HG03103 (cell line): ENCODE measurements at regions not wholly inside any gene's neighbourhood (a gene's known extent, or its start where the extent isn't known, plus 50 kb on each side); places are given as distances from the start of the nearest gene placed in this dataset.

Experiments used
- ATAC-seq: cut with Tn5 transposase; IDR thresholded peaks from one replicate; pipeline ENCODE4 v1.9.1; 2021; ENCODE audit warnings: low read depth; ENCODE audit not compliant: unreplicated experiment

DNA sequence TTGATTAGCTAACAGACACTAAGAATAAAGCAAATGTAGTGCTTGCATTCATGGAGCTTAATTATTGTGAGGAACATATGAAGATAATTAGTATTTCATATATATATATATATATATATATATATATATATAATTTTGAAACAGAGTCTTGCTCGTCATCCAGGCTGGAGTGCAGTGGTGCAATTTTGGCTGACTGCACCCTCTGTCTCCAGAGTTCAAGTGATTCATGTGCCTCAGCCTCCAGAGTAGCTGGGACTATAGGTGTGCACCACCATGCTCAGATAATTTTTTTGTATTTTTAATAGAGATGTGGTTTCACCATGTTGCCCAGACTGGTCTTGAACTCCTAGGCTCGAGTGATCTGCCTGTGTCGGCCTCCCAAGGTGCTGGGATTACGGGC, 1091.6 kb upstream of the TMEM132C start:
- no peak for ATAC-seq

DNA sequence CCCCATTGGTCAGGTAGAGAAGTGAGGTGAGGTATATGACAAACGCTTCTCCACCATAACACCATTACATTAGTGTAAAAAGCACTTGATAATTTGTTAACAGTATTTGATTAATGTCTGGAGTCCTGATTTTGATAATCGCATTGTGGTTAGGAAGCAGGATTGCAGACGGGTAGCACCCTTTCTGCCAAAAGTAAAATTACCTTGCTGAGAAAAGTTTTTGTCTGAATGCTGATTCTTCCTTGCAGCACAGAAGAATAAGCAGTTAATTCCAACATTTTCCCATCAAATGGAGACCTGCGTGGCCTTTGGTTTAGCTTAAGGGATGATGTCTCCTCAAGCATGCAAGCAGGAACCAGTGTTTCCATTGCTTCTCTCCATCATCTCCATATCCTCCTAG, 1090.2 kb upstream of the TMEM132C start:
- ATAC-seq = no peak

DNA sequence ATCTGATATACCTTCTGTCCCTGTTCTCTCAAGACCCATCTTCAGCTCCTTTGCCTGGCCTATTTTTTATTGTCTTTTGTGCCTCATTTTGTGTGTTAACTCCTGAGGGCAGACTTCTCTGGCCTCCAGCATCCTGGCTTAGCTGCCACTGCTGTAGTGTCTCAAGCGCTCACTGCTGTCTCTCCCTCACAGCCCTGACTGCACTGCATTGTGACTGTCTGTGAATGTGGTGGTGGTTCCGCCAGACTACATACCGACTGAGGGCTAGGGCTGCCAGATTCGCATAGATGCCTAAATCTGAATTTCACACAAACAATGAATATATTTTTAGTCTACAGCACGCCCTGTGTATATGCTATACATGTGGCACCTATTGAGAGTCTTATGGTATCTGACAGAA, 1088.9 kb upstream of the TMEM132C start:
- ATAC-seq = no peak

DNA sequence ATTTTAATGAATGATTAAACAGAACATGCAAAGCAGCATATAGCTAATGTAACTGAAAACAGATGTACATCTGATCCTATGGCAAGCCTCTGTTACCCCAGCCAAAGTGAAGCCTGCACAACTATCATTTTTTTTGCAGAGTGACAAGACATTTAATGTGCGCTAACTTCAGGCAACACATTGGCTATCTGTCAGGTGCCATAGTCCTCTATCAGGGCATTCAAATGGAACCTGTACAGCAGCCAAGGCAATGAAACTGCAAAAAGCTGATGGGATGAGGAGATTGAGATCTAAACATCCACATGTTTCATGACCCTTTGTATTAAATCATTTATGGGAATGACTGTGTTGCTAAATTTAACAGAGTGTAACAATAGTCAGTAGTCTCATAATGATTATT, 1088.5 kb upstream of the TMEM132C start:
- ATAC-seq = no peak

DNA sequence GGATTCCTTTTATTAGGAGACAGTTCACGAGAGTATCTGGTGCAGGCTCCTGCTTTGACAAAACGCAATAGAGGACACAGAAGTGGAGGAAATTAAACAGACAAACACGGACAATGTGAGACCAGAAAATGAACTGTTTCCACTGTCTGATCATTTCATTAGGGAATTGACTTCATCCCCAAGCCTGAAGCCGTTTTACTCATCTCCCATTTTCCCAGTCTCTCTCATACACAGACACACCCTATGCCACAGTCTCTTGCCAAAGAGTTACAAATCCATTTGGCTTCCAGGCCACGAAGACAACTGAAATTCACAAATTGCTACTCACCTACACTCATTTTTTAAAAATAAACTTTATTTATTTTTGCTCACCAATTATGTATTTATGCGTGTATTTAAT, 1087.8 kb upstream of the TMEM132C start:
- ATAC-seq = no peak

DNA sequence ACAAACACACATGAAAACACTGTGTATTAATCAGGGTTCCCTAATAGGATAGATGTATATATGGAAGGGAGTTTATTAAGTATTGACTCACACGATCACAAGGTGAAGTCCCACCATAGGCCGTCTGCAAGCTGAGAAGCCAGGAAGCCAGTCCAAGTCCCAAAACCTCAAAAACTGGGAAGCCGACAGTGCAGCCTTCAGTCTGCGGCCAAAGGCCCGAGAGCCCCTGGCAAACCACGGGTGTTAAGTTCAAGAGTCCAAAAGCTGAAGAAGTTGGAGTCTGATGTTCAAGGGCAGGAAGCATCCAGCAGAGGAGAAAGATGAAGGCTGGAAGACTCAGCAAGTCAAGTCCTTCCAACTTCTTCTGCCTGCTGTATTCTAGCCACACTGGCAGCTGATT, 1085.0 kb upstream of the TMEM132C start:
- ATAC-seq = no peak

DNA sequence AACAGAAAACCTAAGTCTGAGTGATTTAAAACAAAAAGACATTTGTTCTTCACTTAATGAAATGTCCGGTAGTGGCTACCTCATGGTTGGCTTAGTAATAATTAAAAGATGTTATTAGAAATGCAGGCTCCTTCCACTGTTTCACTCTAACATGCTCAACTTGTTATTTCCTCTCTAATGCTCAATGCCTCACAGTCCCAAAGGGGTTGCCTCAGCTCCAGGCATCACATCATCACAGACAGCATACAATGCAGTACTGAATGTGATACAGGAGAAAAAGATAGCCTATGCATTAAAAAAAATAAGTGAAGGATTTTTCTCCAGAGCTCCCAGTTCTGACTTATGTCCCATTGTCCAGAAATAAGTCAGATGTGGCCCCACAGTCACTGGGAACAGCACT, 1077.0 kb upstream of the TMEM132C start:
- no peak for ATAC-seq

DNA sequence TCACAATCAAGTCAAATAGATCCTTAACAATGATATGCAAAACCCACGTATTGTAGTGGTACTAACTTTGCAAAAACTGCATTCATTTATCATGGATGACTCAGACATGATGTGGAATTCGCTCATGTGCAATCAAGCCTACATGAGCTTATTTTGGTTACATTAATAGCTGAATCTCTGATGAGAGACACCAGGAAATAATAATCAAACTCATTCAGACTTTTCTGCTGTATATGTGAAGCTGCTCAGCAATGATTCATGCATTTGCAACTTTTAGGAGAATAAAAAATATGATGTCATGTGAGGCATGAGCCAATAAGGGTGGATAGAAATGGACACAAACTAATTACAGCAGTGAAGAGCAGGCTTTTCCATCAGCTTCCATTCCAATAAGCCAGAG, 1075.8 kb upstream of the TMEM132C start:
- ATAC-seq = no peak

DNA sequence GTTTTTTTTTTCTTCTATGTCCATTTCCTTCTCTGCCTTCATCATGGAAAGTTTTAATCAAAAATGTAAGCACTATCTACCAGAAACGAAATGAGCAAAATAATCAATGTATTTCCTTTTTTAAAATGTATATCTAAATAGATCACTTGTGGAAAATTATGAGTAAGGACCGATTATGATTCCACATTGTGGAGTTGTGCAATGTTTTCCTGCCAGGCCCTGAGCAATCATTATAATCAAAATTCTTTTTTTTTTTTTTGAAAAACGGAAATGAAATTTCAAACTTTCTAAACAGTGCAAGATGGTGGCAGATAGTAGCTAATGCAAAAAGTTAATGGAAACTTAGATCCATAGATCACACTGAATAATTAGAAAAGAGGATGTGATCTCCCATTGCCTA, 1074.6 kb upstream of the TMEM132C start:
- no peak for ATAC-seq

DNA sequence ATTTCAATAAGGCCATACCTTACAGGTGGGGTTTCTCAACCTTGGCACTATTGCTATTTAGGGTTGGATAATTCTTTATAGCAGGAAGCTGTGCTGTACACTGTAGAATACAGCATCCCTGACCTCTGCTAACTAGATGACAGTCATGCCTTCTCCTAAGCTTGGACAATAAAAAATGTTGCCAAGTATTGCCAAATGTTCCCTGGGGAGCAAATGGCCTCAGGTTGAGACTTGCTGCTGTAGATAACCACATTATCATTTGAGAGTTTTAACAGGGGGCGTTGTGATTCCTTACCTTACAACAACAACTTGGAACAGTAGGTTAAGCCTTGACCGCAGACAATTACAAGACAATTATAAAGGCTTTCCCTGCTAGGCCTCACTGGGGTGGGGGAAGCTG, 1073.6 kb upstream of the TMEM132C start:
- ATAC-seq = no peak

DNA sequence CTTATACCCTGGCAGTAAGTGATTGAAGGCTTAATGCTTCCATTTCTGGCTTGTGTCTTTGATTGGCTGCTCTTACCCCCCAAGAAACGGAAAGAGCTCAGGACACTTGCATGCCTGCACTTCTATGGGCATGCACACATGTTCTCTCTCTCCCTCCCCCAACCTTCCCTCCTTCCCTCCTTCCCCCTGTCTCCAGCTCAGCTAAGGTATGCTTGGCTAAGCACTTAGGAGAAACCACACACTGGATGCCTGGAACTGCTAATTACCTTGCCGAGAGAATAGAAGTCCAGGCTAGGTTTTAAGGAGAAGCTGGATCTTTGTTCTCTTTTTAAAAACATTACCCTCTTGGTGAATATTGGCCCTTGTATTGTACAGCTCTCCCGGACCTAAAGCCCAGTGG, 1072.8 kb upstream of the TMEM132C start:
- ATAC-seq = no peak

DNA sequence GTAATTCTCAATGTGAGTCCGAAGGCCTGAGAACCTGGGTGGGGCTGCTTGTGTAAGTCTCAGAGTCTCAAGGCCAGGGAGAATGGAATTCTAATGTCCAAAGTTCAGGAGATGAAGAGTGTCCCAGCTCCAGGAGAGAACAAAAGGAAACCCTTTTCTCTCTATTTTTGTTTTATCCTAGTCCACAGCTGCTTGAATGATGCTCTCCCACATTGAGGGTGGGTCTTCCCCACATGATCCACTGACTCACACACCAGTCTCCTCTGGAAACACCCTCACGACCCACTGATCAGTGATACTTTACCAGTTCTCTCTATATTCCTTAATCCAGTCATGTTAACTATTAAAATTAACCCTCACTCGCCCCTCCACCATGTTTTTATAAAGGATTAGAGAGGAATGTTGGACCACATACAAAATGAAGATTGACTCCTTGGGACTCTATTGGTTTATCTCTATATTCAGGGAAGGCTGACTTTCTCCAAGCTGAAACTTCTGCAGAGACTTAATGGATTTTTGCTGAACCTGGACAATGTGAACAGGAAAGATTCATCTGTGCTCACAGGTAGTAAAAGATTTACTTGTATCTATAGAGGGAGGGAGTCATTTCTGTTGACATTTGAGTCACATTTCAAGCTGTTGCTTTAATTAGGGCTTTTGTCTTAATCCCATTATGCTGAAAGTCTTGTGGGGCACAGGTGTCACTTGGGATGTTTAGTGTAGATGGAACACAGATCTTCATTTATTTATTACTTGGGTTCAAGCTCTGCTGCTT, 1061.0 kb upstream of the TMEM132C start:
- ATAC-seq = no peak

DNA sequence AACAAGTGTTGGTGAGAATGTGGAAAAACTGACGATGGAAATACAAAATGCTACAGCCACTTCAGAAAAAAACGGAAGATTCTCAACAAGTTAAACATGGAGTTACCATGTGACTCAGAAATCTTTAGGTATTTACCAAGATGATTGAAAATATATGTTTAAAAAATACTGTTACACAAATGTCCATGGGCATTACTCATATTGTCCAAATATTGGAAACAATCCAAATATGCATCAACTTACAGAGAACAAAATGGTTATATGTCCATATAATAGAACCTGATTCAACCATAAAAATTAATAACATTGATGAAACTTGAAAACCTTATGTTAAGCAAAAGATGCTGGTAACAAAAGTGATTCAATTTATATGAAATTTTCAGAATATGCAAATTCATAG, 1057.7 kb upstream of the TMEM132C start:
- no peak for ATAC-seq

DNA sequence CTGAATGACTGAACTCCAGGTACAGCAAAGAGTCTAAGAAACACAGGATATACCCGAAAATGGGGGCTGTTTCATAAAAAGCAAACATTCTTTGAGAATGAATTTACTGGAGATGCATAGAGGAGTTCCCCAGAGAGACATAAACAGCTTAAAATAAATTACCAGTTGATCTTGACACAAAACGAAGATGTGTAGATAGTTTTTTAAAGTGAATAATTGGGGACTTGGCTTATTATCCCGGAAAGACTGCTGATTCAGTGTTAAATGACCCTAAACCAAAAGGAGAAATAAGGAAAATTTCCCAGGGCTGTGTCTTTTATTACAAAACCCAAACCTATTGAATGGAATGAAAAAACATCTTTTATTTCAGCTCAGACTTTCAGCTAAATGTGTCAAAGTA, 1052.8 kb upstream of the TMEM132C start:
- ATAC-seq = no peak

DNA sequence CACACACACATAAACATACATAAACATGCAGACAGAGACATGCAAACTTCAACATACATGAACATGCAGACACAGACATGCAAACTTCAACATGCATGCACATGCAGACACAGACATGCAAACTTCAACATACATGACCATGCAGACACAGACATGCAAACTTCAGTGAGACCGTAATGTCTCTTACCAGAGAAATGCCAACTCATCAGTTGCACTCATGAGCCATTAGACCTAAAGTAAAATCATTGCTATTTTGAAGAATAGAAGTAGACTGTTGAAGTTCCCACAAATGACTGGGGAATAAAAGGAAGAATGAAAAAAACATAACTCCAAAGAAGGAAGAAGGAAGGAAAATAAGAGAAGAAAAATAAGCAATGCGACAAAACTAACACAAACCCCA, 1044.0 kb upstream of the TMEM132C start:
- no peak for ATAC-seq

DNA sequence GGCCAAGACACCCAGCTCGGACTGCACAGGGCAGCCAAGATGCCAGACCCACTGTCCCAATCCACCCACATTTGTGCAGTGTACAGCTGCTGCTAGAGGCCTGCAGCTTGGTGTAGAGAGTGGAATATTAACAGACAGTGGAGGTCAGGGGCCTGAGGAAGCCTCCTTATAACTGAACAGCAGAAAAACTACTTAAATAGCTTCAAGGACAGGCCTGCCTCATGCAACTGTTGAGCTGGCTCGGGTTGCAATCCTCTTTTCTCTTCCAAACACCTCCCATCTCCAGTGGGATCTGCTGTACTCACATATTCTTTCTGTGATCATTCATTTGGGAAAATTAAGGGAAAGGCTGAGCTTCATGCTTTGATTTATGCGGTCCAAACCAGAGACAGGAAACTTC, 1043.2 kb upstream of the TMEM132C start:
- no peak for ATAC-seq

DNA sequence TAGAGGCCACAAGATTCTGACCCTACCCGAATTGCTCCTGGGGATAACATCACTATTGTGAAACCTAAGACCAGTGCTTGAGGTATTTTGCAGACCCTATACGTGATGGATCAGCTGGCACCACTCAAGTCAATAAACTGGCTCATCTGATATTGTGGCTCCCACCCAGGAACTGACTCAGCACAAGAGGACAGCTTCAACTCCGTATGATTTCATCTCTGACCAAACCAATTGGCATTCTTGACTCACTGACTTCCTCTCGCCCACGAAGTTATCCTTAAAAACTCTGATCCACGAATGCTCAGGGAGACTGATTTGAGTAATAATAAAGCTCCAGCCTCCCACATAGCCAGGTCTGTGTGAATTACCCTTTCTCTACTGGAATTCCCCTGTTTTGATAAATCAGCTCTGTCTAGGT, 1036.1 kb upstream of the TMEM132C start:
- ATAC-seq = no peak

DNA sequence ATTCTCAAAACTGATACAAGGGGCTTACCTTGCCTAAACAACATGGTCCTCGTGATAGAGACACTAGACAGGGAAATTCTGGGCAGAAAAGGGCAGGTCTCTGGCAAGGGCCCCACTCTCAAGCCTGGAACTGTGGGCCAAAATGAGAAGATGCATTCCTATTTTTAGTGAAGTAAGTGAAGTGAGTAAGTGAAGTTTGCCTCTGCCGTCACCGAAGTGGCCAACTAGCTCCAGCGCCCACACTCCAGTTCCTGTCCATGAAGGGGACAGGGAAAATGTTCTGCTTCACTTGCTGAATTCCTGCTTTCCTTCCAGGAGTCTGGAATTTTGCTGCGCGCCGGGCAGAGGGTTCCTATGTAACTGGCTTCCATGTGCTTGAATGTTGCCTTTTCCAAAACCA, 1035.6 kb upstream of the TMEM132C start:
- ATAC-seq = no peak

DNA sequence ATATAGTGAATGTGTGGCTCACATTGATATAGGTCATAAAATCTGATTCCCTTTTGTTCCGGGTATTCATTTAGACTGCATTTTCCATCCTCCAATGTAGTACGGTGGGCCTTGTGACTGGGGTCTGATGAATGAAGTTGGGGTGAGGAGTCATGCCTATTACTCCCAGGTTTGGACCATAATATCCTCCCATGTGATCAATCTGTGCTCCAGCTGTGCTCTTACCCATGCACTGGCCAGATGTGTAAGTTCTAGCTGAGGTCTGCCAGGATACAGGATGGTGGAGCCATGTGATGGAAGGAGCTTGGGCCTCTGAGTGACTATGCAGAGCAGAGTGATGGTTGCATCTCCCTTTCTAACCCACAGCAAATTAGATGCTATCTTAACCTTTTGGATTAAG, 1034.0 kb upstream of the TMEM132C start:
- ATAC-seq = no peak

DNA sequence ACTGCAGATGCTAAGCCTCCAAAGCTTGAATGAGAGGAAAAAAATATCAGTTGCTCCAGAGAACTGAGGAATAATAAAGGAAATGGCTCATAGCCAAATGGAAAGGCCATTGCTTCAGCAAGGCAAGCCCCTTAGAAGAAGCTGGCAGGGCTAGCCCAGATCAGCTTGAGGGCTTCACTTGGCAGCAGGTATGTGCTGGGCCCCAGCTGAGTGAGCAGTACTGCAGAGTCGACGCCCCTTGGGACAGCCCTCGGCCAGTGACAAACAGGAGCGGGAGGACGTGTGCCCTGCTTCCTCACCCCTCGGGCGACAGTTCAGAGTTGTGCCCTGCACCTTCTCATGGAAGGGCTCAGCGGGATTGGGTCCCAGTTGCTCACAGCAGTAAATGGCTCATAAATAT, 1031.2 kb upstream of the TMEM132C start:
- no peak for ATAC-seq

DNA sequence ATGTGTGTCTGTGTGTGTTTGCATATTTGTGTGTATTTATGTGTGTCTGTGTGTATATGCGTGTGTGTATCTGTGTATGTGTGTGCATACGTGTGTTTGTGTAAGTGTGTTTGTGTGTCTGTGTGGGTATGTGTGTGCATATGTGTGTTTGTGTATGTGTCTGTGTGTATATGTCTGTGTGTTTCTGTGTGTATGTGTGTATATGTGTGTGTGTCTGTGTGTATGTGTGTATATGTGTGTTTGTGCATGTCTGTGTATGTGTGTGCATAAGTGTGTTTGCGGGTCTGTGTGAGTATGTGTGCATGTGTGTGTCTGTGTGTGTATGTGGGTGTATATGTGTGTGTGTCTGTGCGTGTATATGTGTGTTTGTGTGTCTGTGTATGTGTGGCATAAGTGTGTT, 1030.5 kb upstream of the TMEM132C start:
- no peak for ATAC-seq

DNA sequence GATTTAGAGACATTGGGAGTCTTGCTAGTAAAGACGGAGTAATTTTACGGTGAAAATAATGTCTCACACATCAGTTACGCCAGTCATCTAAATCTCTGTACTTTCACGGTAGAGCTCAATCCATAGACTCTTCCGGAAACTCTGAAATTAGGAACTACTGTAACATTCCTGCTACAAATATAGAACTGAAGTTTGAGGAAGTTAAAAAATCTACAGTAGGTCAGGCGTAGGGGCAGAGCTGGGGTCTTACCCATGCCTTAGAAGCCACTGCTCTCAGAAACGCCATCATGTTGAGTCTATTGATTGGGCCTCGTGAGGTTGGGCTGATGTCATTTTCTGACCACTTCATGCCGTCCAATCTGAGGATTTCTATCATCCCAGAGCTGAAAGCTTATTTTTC, 1029.8 kb upstream of the TMEM132C start:
- ATAC-seq = no peak

DNA sequence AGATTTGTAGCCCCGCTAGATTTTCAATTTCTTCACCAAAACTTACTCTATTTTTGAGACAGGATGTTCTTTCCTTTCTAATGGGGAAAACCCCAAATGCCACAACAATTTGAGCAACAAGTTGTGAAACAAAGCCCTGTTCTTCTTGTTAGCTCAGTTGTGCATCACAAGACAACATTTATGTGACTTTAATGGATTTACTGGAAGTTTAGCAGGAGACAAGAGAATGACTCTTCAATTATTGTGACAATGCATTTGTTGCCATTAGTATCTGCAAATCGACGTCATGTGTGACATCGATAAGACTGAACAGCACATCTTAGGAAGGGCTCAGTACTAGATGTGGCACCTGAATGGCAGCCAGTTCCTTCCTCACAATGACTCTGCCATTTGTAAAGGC, 1028.9 kb upstream of the TMEM132C start:
- no peak for ATAC-seq
